ENCODE measurements at regions not wholly inside any gene's neighbourhood (a gene's known extent, or its start where the extent isn't known, plus 50 kb on each side); places are given as distances from the start of the nearest gene placed in this dataset.

DNA sequence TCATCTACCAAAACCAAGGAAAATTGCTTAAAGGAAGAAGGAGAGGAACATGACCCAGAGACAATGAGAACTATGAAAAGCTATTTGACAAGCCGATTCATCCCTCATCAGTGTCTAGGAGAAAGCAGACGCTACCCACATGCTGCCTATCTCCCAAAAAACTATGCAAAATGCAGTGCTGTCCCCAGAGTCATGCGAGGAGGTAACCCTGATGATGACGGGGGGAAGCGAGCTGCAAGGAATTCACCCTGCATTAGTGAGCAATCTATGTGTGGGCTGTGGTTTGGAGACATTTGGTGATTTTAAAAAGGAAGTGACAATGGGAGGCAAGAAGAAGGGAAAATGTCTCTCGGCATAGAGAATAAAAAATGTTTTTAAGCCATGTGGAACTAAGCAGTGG lies 472.7 kb downstream of the CMPK2 start:
- H3K9me3 ChIP-seq (ENCODE audit: control insufficient read depth in 2 of 3, low read length in 3 of 3), result no peaks in the 10 kb centered on the region
- H3K27ac Mint-ChIP-seq, result no peak overlapping the region
- no peaks in the 10 kb centered on the region for H3K27me3 Mint-ChIP-seq
- no peaks in the 10 kb centered on the region for H3K36me3 Mint-ChIP-seq
- H3K4me3 ChIP-seq (ENCODE audit: low read length), result no peak overlapping the region
- no peak for ATAC-seq
- intact Hi-C loops (cut with micrococcal nuclease), result no loop called here
- CTCF ChIA-PET, result no interaction called here
- no peak overlapping the region for H3K27ac ChIP-seq (ENCODE audit: low read depth, low read length)
- no peak overlapping the region for H3K4me3 Mint-ChIP-seq
- POLR2A ChIA-PET, result no interaction called here
- no peaks in the 10 kb centered on the region for H3K4me1 ChIP-seq (ENCODE audit: control insufficient read depth in 2 of 2, insufficient read depth in 2 of 2, low read length in 2 of 2)
- no peaks in the 10 kb centered on the region for H3K36me3 ChIP-seq (ENCODE audit: control insufficient read depth in 2 of 3, insufficient read depth in 3 of 3, low read length in 3 of 3)
- no peaks in the 10 kb centered on the region for H3K4me1 Mint-ChIP-seq
- H3K27me3 ChIP-seq (ENCODE audit: control insufficient read depth in 2 of 2, insufficient read depth in 2 of 2, low read length in 2 of 2), result no peaks in the 10 kb centered on the region
- H3K9me3 Mint-ChIP-seq, result peaks cover 0 to 7% (median 4%) of the 10 kb centered on the region in 11 donors
- DNase-seq, result no peak

DNA sequence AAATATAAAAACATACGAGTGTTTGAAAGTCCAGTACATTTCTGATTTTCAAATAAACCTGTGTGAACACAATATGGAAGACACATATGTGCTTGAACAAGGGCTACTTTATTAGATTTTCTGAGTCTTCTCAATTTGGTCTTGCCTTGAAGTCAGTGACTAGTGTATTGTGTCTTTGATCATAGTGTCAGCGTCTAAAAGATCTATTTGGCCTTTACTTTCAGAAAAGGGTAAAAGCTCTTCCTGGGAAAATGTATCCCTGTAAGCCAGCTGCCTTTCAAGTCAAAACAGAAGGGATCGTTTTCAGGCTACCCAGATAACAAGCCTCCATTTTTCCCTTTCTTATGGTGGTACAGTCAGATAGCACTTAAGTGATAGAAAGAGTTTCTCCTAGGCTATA lies 471.9 kb downstream of the CMPK2 start:
- H3K27me3 ChIP-seq (ENCODE audit: control insufficient read depth in 2 of 2, insufficient read depth in 2 of 2, low read length in 2 of 2), result no peaks in the 10 kb centered on the region
- H3K27ac ChIP-seq (ENCODE audit: low read depth, low read length), result no peak overlapping the region
- H3K4me3 ChIP-seq (ENCODE audit: low read length), result no peak overlapping the region
- H3K4me1 Mint-ChIP-seq, result no peaks in the 10 kb centered on the region
- H3K9me3 ChIP-seq (ENCODE audit: control insufficient read depth in 2 of 3, low read length in 3 of 3), result no peaks in the 10 kb centered on the region
- no peak overlapping the region for H3K4me3 Mint-ChIP-seq
- H3K27ac Mint-ChIP-seq, result no peak overlapping the region
- intact Hi-C loops (cut with micrococcal nuclease), result no loop called here
- ATAC-seq (no peak), DNase-seq (no peak)
- no peaks in the 10 kb centered on the region for H3K27me3 Mint-ChIP-seq
- POLR2A ChIA-PET, result no interaction called here
- no peaks in the 10 kb centered on the region for H3K36me3 ChIP-seq (ENCODE audit: control insufficient read depth in 2 of 3, insufficient read depth in 3 of 3, low read length in 3 of 3)
- H3K36me3 Mint-ChIP-seq, result no peaks in the 10 kb centered on the region
- H3K4me1 ChIP-seq (ENCODE audit: control insufficient read depth in 2 of 2, insufficient read depth in 2 of 2, low read length in 2 of 2), result no peaks in the 10 kb centered on the region
- CTCF ChIA-PET, result no interaction called here
- peaks cover 0 to 7% (median 4%) of the 10 kb centered on the region in 11 donors for H3K9me3 Mint-ChIP-seq

DNA sequence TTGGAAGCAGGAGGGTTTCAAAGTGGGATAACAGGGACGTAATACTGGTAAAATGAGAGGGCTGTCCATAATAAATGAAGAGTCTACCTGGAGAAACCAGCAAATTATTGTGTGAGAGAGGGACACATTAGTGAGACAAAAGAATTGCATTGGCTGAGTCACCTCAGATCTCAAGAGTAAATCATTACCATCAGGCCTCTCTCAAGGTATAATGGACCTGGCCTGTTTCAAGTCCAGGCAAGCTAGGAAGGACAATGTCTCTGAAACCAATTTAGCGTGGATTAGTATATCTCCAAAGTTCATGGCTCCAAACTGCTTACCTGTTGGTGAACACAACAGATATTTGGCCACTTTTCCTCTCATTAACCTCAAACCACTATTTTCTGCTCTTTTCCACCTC lies 471.4 kb downstream of the CMPK2 start:
- no peak for ATAC-seq

DNA sequence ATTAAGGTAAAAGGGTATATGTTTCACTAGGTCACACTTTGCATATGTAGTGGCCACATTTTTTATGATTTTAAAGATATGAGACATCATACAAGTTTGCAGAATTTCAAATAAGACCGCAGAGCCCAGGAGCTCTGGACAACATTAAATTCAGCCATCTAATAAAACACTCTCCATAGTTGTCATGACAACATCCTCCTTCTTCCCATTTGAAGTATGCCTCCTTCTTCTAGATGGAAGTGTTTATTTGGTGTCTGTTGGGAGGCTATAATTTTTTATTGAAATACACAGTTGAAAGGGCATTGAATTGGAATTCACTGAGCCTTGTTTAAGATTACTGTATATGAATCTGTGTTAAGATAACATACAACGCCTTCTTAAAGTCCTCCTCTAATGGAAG lies 467.3 kb downstream of the CMPK2 start:
- DNase-seq (no peak), ATAC-seq (no peak)
- no peaks in the 10 kb centered on the region for H3K4me1 Mint-ChIP-seq
- peaks cover 0 to 4% (median 0%) of the 10 kb centered on the region in 11 donors for H3K9me3 Mint-ChIP-seq
- no peak overlapping the region for H3K4me3 Mint-ChIP-seq
- H3K36me3 ChIP-seq (ENCODE audit: control insufficient read depth in 2 of 3, insufficient read depth in 3 of 3, low read length in 3 of 3), result no peaks in the 10 kb centered on the region
- H3K27me3 Mint-ChIP-seq, result no peaks in the 10 kb centered on the region
- no peaks in the 10 kb centered on the region for H3K27me3 ChIP-seq (ENCODE audit: control insufficient read depth in 2 of 2, insufficient read depth in 2 of 2, low read length in 2 of 2)
- intact Hi-C loops (cut with micrococcal nuclease), result no loop called here
- ChIA-PET CTCF (no interaction called here), POLR2A (no interaction called here)
- H3K4me1 ChIP-seq (ENCODE audit: control insufficient read depth in 2 of 2, insufficient read depth in 2 of 2, low read length in 2 of 2), result no peaks in the 10 kb centered on the region
- H3K4me3 ChIP-seq (ENCODE audit: low read length), result no peak overlapping the region
- no peak overlapping the region for H3K27ac Mint-ChIP-seq
- no peak overlapping the region for H3K27ac ChIP-seq (ENCODE audit: low read depth, low read length)
- no peaks in the 10 kb centered on the region for H3K36me3 Mint-ChIP-seq
- no peaks in the 10 kb centered on the region for H3K9me3 ChIP-seq (ENCODE audit: control insufficient read depth in 2 of 3, low read length in 3 of 3)

More for the DNA sequence above, 471.4 kb downstream of the CMPK2 start:
- no peak overlapping the region for H3K27ac ChIP-seq (ENCODE audit: low read depth, low read length)
- ChIA-PET POLR2A (no interaction called here), CTCF (no interaction called here)
- H3K4me3 ChIP-seq (ENCODE audit: low read length), result no peak overlapping the region
- no peak overlapping the region for H3K27ac Mint-ChIP-seq
- H3K4me1 Mint-ChIP-seq, result no peaks in the 10 kb centered on the region
- H3K4me3 Mint-ChIP-seq, result no peak overlapping the region
- no peaks in the 10 kb centered on the region for H3K36me3 Mint-ChIP-seq
- peaks cover 0 to 7% (median 4%) of the 10 kb centered on the region in 11 donors for H3K9me3 Mint-ChIP-seq
- intact Hi-C loops (cut with micrococcal nuclease), result no loop called here
- no peak for DNase-seq
- H3K27me3 Mint-ChIP-seq, result no peaks in the 10 kb centered on the region
- no peaks in the 10 kb centered on the region for H3K9me3 ChIP-seq (ENCODE audit: control insufficient read depth in 2 of 3, low read length in 3 of 3)
- no peaks in the 10 kb centered on the region for H3K36me3 ChIP-seq (ENCODE audit: control insufficient read depth in 2 of 3, insufficient read depth in 3 of 3, low read length in 3 of 3)
- H3K27me3 ChIP-seq (ENCODE audit: control insufficient read depth in 2 of 2, insufficient read depth in 2 of 2, low read length in 2 of 2), result no peaks in the 10 kb centered on the region
- no peaks in the 10 kb centered on the region for H3K4me1 ChIP-seq (ENCODE audit: control insufficient read depth in 2 of 2, insufficient read depth in 2 of 2, low read length in 2 of 2)

DNA sequence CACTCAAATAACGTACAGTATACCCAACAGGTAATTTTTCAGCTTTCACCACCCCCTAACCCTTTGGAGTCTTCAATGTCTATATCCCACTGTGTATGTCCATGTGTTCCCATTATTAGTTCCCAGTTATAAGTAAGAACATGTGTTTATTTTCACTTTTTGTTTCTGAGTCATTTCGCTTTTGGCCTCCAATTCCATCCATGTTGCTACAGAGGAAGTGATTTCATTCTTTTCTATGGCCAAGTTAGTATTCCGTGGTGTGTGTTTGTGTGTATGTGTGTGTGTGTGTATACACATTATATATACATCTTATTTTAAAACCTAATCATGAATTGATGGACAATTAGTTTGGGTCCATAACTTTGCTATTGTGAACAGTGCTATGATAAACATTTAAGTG lies 464.4 kb downstream of the CMPK2 start:
- H3K9me3 Mint-ChIP-seq, result peaks cover 0 to 4% (median 0%) of the 10 kb centered on the region in 11 donors
- ChIA-PET POLR2A (no interaction called here), CTCF (no interaction called here)
- H3K36me3 ChIP-seq (ENCODE audit: control insufficient read depth in 2 of 3, insufficient read depth in 3 of 3, low read length in 3 of 3), result no peaks in the 10 kb centered on the region
- no peak overlapping the region for H3K27ac Mint-ChIP-seq
- no peaks in the 10 kb centered on the region for H3K4me1 Mint-ChIP-seq
- H3K27ac ChIP-seq (ENCODE audit: low read depth, low read length), result no peak overlapping the region
- intact Hi-C loops (cut with micrococcal nuclease), result no loop called here
- H3K4me3 Mint-ChIP-seq, result no peak overlapping the region
- H3K4me3 ChIP-seq (ENCODE audit: low read length), result no peak overlapping the region
- DNase-seq (no peak), ATAC-seq (no peak)
- no peaks in the 10 kb centered on the region for H3K4me1 ChIP-seq (ENCODE audit: control insufficient read depth in 2 of 2, insufficient read depth in 2 of 2, low read length in 2 of 2)
- H3K27me3 Mint-ChIP-seq, result no peaks in the 10 kb centered on the region
- no peaks in the 10 kb centered on the region for H3K36me3 Mint-ChIP-seq
- H3K27me3 ChIP-seq (ENCODE audit: control insufficient read depth in 2 of 2, insufficient read depth in 2 of 2, low read length in 2 of 2), result no peaks in the 10 kb centered on the region
- H3K9me3 ChIP-seq (ENCODE audit: control insufficient read depth in 2 of 3, low read length in 3 of 3), result no peaks in the 10 kb centered on the region

DNA sequence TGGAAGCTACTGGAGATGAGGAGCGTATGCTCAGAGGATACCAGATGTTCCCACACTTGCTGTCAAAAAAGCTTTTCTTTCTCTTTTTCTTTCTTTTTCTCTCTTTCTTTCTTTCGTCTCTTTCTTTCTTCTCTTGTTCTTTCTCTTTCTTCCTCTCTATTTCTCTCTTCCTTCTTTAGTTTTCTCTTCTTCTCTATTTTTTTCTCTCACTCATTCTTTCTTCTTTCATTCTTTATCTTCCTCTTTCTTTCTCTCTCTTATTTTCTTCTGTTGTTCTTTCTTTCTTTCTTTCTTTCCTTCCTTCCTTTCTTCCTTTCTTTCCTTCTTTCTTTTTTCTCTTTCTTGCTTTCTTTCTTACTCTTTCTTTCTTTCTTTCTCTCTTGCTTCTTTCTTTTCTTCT lies 457.6 kb downstream of the CMPK2 start:
- Mint-ChIP-seq H3K9me3 (peaks cover 0 to 5% (median 0%) of the 10 kb centered on the region in 11 donors), H3K27ac (peak overlapping the region in 1 of 9 donors; percentile 3), H3K4me3 (no peak overlapping the region), H3K4me1 (no peaks in the 10 kb centered on the region), H3K27me3 (peaks cover 0 to 28% (median 6%) of the 10 kb centered on the region in 5 donors), H3K36me3 (no peaks in the 10 kb centered on the region)
- intact Hi-C loops (cut with micrococcal nuclease), result no loop called here
- DNase-seq, result no peak
- no peak overlapping the region for H3K4me3 ChIP-seq (ENCODE audit: low read length)
- no peak overlapping the region for H3K27ac ChIP-seq (ENCODE audit: low read depth, low read length)
- H3K36me3 ChIP-seq (ENCODE audit: control insufficient read depth in 2 of 3, insufficient read depth in 3 of 3, low read length in 3 of 3), result no peaks in the 10 kb centered on the region
- POLR2A ChIA-PET, result no interaction called here
- no peaks in the 10 kb centered on the region for H3K27me3 ChIP-seq (ENCODE audit: control insufficient read depth in 2 of 2, insufficient read depth in 2 of 2, low read length in 2 of 2)
- no peaks in the 10 kb centered on the region for H3K4me1 ChIP-seq (ENCODE audit: control insufficient read depth in 2 of 2, insufficient read depth in 2 of 2, low read length in 2 of 2)
- no peak for ATAC-seq
- no peaks in the 10 kb centered on the region for H3K9me3 ChIP-seq (ENCODE audit: control insufficient read depth in 2 of 3, low read length in 3 of 3)
- CTCF ChIA-PET, result no interaction called here

DNA sequence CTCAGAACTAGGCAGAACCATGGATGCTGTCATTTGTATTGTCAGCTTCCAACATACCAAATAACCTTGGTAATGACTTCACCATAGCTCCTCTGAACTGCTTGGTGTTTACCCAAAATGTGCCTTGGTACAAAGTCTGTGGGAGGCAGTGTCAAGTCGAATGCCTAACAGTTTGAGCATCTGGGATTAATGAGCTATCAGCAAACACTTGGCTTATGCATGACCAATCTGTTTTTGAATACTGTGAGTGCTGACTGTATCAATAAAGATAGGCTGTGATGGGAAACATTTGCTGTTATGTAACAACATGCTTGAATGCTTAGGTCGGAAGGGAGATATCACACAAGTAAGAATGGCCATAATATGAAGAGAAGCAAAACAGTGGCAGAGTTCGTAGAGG lies 455.4 kb downstream of the CMPK2 start:
- H3K4me3 Mint-ChIP-seq, result no peak overlapping the region
- Histone ChIP-seq H3K4me1 (ENCODE audit: control insufficient read depth in 2 of 2, insufficient read depth in 2 of 2, low read length in 2 of 2) (no peaks in the 10 kb centered on the region), H3K27me3 (ENCODE audit: control insufficient read depth in 2 of 2, insufficient read depth in 2 of 2, low read length in 2 of 2) (no peaks in the 10 kb centered on the region), H3K36me3 (ENCODE audit: control insufficient read depth in 2 of 3, insufficient read depth in 3 of 3, low read length in 3 of 3) (no peaks in the 10 kb centered on the region), H3K27ac (ENCODE audit: low read depth, low read length) (no peak overlapping the region), H3K9me3 (ENCODE audit: control insufficient read depth in 2 of 3, low read length in 3 of 3) (no peaks in the 10 kb centered on the region), H3K4me3 (ENCODE audit: low read length) (no peak overlapping the region)
- intact Hi-C loops (cut with micrococcal nuclease), result no loop called here
- H3K27ac Mint-ChIP-seq, result peak overlapping the region in 1 of 9 donors; percentile 8
- H3K36me3 Mint-ChIP-seq, result no peaks in the 10 kb centered on the region
- H3K27me3 Mint-ChIP-seq, result peaks cover 0 to 28% (median 6%) of the 10 kb centered on the region in 5 donors
- ChIA-PET CTCF (no interaction called here), POLR2A (no interaction called here)
- no peaks in the 10 kb centered on the region for H3K4me1 Mint-ChIP-seq
- H3K9me3 Mint-ChIP-seq, result peaks cover 0 to 5% (median 0%) of the 10 kb centered on the region in 11 donors
- no peak for DNase-seq
- ATAC-seq, result no peak
